Stimulated activated CD8-positive, alpha-beta memory T cell treated with anti-CD3 and anti-CD28 coated beads, Interleukin-2, amount 100 ng/mL, for 48 hours (primary cell): ENCODE measurements at regions not wholly inside any gene's neighbourhood (a gene's known extent, or its start where the extent isn't known, plus 50 kb on each side); places are given as distances from the start of the nearest gene placed in this dataset.
"Not testable (repeated sequence)": the region's sequence is repeated elsewhere in the genome, so short reads cannot be mapped to it uniquely, and the experiment has no call there.

Experiments used
- DNase-seq, 2 donors: peaks; one replicate each; pipeline ENCODE4 v3.0.0-alpha.2; 2020; ENCODE audit warnings: low read depth in 2 of 2

- no peak for DNase-seq
Measured at GRCh38 chr11:123344790-123345357, 85.2 kb upstream of the GRAMD1B start.

GRCh38 chr11:123344188-123344587 is 85.9 kb upstream of the GRAMD1B start:
- not testable (repeated sequence) for DNase-seq

GRCh38 chr11:123338997-123339752 is 90.9 kb upstream of the GRAMD1B start:
- no peak for DNase-seq

GRCh38 chr11:123338266-123338800 is 91.7 kb upstream of the GRAMD1B start:
- DNase-seq = no peak

- no peak for DNase-seq
Measured at GRCh38 chr11:123334925-123335324, 95.1 kb upstream of the GRAMD1B start.

GRCh38 chr11:123332577-123332976 is 97.5 kb upstream of the GRAMD1B start:
- not testable (repeated sequence) for DNase-seq

- DNase-seq = no peak
Measured at GRCh38 chr11:123330948-123331347, 99.1 kb upstream of the GRAMD1B start.

GRCh38 chr11:123330471-123330870 is 99.6 kb upstream of the GRAMD1B start:
- DNase-seq = no peak

GRCh38 chr11:123330071-123330470 is 100.0 kb upstream of the GRAMD1B start:
- DNase-seq = no peak

GRCh38 chr11:123328281-123328867 is 101.7 kb upstream of the GRAMD1B start:
- DNase-seq = no peak

GRCh38 chr11:123325533-123325932 is 104.5 kb upstream of the GRAMD1B start:
- no peak for DNase-seq

- DNase-seq = no peak
Measured at GRCh38 chr11:123323568-123323967, 106.5 kb upstream of the GRAMD1B start.

- DNase-seq = no peak
Measured at GRCh38 chr11:123321636-123322035, 108.4 kb upstream of the GRAMD1B start.

GRCh38 chr11:123318623-123319022 is 111.4 kb upstream of the GRAMD1B start:
- no peak for DNase-seq

- DNase-seq = not testable (repeated sequence)
Measured at GRCh38 chr11:123318132-123318531, 111.9 kb upstream of the GRAMD1B start.

GRCh38 chr11:123316003-123316402 is 114.1 kb upstream of the GRAMD1B start:
- no peak for DNase-seq

- no peak for DNase-seq
Measured at GRCh38 chr11:123314972-123315371, 115.1 kb upstream of the GRAMD1B start.

- DNase-seq = no peak
Measured at GRCh38 chr11:123313262-123313661, 116.8 kb upstream of the GRAMD1B start.

- DNase-seq = no peak
Measured at GRCh38 chr11:123308077-123308476, 113.0 kb upstream of the CLMP start.

GRCh38 chr11:123307276-123307675 is 112.2 kb upstream of the CLMP start:
- DNase-seq = no peak

GRCh38 chr11:123306531-123306930 is 111.5 kb upstream of the CLMP start:
- DNase-seq = no peak

- DNase-seq = no peak
Measured at GRCh38 chr11:123305601-123306375, 110.7 kb upstream of the CLMP start.
